ENCODE measurements at regions not wholly inside any gene's neighbourhood (a gene's known extent, or its start where the extent isn't known, plus 50 kb on each side); places are given as distances from the start of the nearest gene placed in this dataset.

DNA sequence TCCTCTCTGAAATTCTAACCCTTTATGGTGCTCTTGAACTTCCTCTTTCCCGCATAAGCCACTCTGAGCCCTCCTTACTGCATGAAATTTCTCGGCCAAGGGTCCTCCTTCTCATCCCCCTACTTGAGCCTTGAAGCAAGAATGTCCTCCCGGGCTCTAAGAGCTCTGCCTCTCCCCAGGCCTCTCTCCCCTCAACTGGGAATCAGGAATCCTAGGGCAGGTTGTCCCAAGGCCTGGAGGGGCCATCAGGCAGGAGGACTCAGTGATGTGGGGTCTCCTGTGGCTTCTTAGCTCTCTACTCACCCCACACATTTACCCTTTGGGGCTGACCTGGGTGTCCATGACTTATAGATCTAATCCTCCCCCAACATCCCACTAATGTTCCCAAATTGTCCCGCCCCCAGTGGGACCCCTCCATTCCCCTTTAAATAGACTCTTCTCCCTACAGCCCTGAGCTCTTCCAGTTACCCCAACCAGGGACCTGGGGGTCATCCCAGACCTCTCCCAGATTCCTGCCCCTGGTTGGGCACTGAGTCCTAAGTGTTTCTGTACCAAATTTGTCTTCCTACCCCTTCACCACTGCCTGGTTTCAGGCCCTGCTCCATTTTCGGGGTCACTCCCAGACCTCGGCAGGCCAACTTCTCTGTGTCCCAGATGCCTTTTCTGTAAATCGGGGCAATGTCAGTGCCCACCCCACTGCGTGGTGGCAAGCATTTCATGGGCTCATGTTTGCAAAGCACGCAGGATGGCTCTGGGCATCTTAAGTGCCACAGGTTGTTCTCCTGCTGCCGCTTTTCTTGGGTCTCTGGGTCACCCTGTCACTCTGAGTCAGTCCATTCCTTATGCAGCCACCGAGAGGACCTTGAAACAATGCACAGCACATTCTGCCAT is 171.2 kb downstream of the ASB1 start:
- 73% methylated on average over 10 of the region's 11 CpGs for WGBS (ENCODE audit: insufficient coverage)
- DNase-seq, result no peak
- Histone ChIP-seq H3K27me3 (ENCODE audit: control insufficient read depth in 2 of 2, insufficient read depth in 2 of 2, low read length in 2 of 2) (no peaks in the 10 kb centered on the region), H3K9ac (ENCODE audit: insufficient read depth, low read length, poor library complexity, severe bottlenecking) (no peak overlapping the region), H3K4me2 (replicated peaks; ENCODE audit: extremely low read depth, low read length, poor library complexity, severe bottlenecking) (no peak overlapping the region), H3K4me1 (ENCODE audit: control insufficient read depth in 1 of 2, insufficient read depth in 2 of 2, low read length in 2 of 2) (no peaks in the 10 kb centered on the region), H2AFZ (ENCODE audit: insufficient read depth, low read depth, low read length, poor library complexity, severe bottlenecking) (no peak overlapping the region), H3K27ac (ENCODE audit: low read depth in 1 of 2, low read length in 2 of 2) (no peak overlapping the region), H3K79me2 (ENCODE audit: insufficient read depth, low read length) (no peaks in the 10 kb centered on the region), H3K36me3 (replicated peaks in 1 of 2; ENCODE audit: control insufficient read depth in 1 of 2, insufficient read depth in 2 of 2, low read length in 2 of 2) (no peaks in the 10 kb centered on the region), H3K9me3 (replicated peaks in 1 of 2; ENCODE audit: control insufficient read depth in 1 of 2, insufficient read depth in 1 of 2, low read length in 2 of 2) (no peaks in the 10 kb centered on the region), H4K20me1 (ENCODE audit: insufficient read depth, low read length) (no peaks in the 10 kb centered on the region), H3K4me3 (replicated peaks in 1 of 3; ENCODE audit: low read depth in 2 of 3, low read length in 3 of 3) (no peak overlapping the region)
- Mint-ChIP-seq H3K27ac (peak overlapping the region in 1 of 7 donors; percentile 10), H3K9me3 (peaks cover 0 to 6% (median under 1%) of the 10 kb centered on the region in 7 donors), H3K36me3 (no peaks in the 10 kb centered on the region), H3K27me3 (ENCODE audit: low read depth in 3 of 3) (peaks cover 4 to 13% (median 7%) of the 10 kb centered on the region in 3 donors), H3K4me1 (peaks cover 9% of the 10 kb centered on the region), H3K4me3 (no peak overlapping the region)
- TF ChIP-seq, protein P1, sequence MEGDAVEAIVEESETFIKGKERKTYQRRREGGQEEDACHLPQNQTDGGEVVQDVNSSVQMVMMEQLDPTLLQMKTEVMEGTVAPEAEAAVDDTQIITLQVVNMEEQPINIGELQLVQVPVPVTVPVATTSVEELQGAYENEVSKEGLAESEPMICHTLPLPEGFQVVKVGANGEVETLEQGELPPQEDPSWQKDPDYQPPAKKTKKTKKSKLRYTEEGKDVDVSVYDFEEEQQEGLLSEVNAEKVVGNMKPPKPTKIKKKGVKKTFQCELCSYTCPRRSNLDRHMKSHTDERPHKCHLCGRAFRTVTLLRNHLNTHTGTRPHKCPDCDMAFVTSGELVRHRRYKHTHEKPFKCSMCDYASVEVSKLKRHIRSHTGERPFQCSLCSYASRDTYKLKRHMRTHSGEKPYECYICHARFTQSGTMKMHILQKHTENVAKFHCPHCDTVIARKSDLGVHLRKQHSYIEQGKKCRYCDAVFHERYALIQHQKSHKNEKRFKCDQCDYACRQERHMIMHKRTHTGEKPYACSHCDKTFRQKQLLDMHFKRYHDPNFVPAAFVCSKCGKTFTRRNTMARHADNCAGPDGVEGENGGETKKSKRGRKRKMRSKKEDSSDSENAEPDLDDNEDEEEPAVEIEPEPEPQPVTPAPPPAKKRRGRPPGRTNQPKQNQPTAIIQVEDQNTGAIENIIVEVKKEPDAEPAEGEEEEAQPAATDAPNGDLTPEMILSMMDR (IDR thresholded peaks at IDR 0.05), result no peak
- intact Hi-C loops (cut with micrococcal nuclease), result no loop called here

DNA sequence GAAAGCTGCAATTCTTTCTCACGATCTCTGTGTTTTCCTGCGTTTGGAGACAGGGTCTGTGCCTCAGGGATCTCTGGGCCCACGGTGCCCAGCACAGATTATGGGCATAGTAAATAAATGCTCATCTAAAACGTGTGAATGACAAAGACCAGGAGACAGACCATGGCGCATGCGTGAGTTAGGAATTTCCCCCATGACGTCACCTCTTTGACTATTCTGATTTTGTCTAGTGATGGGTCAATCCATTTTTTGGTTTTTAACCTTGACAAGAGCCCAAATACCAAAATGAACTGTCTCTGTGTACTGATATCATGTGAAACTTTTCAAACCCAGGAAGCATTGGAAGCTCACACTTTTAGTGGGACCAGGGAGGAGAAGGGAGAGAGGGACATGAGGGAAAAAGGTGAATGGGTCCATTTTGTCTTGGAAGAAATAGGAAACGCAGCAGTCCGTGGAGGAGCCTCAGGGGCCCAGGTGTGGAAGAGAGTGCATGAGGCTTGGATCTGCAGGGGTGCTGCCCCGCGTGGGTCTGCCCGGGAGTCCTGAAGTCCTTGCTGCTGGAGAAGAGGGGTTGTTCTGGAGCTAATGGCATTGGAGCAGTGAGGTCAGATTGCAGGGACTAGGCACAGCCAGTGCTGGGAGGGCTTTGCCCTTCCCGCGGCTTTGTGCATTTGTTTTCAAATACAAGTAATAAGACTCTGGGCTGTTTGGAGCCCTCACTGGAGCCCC is 172.2 kb downstream of the ASB1 start:
- Mint-ChIP-seq H3K36me3 (no peaks in the 10 kb centered on the region), H3K27me3 (ENCODE audit: low read depth in 3 of 3) (peaks cover 2 to 11% (median 5%) of the 10 kb centered on the region in 3 donors), H3K4me3 (no peak overlapping the region), H3K4me1 (peaks cover 9% of the 10 kb centered on the region), H3K27ac (peak overlapping the region in 2 of 7 donors; percentile 9 to 50), H3K9me3 (peaks cover 3 to 15% (median 7%) of the 10 kb centered on the region in 7 donors)
- peaks cover 0 to 4% of the 10 kb centered on the region in 2 donors for H3K9me3 ChIP-seq (replicated peaks in 1 of 2; ENCODE audit: control insufficient read depth in 1 of 2, insufficient read depth in 1 of 2, low read length in 2 of 2)
- H2AFZ ChIP-seq (ENCODE audit: insufficient read depth, low read depth, low read length, poor library complexity, severe bottlenecking), result no peak overlapping the region
- TF ChIP-seq, protein P1 (IDR thresholded peaks at IDR 0.05), result no peak
- WGBS (ENCODE audit: insufficient coverage), result 80% methylated on average over 14 of the region's 14 CpGs
- no peak overlapping the region for H3K4me2 ChIP-seq (replicated peaks; ENCODE audit: extremely low read depth, low read length, poor library complexity, severe bottlenecking)
- H3K36me3 ChIP-seq (replicated peaks in 1 of 2; ENCODE audit: control insufficient read depth in 1 of 2, insufficient read depth in 2 of 2, low read length in 2 of 2), result no peaks in the 10 kb centered on the region
- H3K4me1 ChIP-seq (ENCODE audit: control insufficient read depth in 1 of 2, insufficient read depth in 2 of 2, low read length in 2 of 2), result no peaks in the 10 kb centered on the region
- H3K9ac ChIP-seq (ENCODE audit: insufficient read depth, low read length, poor library complexity, severe bottlenecking), result no peak overlapping the region
- H3K27me3 ChIP-seq (ENCODE audit: control insufficient read depth in 2 of 2, insufficient read depth in 2 of 2, low read length in 2 of 2), result no peaks in the 10 kb centered on the region
- H3K27ac ChIP-seq (ENCODE audit: low read depth in 1 of 2, low read length in 2 of 2), result no peak overlapping the region
- H3K79me2 ChIP-seq (ENCODE audit: insufficient read depth, low read length), result no peaks in the 10 kb centered on the region
- H3K4me3 ChIP-seq (replicated peaks in 1 of 3; ENCODE audit: low read depth in 2 of 3, low read length in 3 of 3), result no peak overlapping the region
- no peak for DNase-seq
- no peaks in the 10 kb centered on the region for H4K20me1 ChIP-seq (ENCODE audit: insufficient read depth, low read length)
- intact Hi-C loops (cut with micrococcal nuclease), result no loop called here

Measured in CD14-positive monocyte (primary cell).